GM12872 (cell line): ENCODE measurements at regions not wholly inside any gene's neighbourhood (a gene's known extent, or its start where the extent isn't known, plus 50 kb on each side); places are given as distances from the start of the nearest gene placed in this dataset.

Experiments used
- CTCF ChIP-seq: IDR thresholded peaks from 3 replicates; pipeline ENCODE4 v1.5.1; 2011; ENCODE audit warnings: low read depth, mild to moderate bottlenecking, low read length, moderate library complexity; ENCODE audit not compliant: insufficient read depth

- no peak for TF ChIP-seq CTCF
These were observed 95.2 kb downstream of the SNX18 start for GRCh38 chr5:54612711-54613110.

GRCh38 chr5:54611290-54611951, 93.9 kb downstream of the SNX18 start:
- no peak for TF ChIP-seq CTCF

GRCh38 chr5:54610197-54610944, 92.8 kb downstream of the SNX18 start:
- no peak for TF ChIP-seq CTCF

- no peak for TF ChIP-seq CTCF
These were observed 91.0 kb downstream of the SNX18 start for GRCh38 chr5:54608423-54609085.

- TF ChIP-seq CTCF = no peak
These were observed 89.4 kb downstream of the SNX18 start for GRCh38 chr5:54607006-54607405.

- no peak for TF ChIP-seq CTCF
These were observed 85.8 kb downstream of the SNX18 start for GRCh38 chr5:54603372-54603771.

GRCh38 chr5:54602475-54602874, 84.9 kb downstream of the SNX18 start:
- no peak for TF ChIP-seq CTCF
